HG02870 (cell line): ENCODE measurements at regions not wholly inside any gene's neighbourhood (a gene's known extent, or its start where the extent isn't known, plus 50 kb on each side); places are given as distances from the start of the nearest gene placed in this dataset.
"Not testable (repeated sequence)": the region's sequence is repeated elsewhere in the genome, so short reads cannot be mapped to it uniquely, and the experiment has no call there.

Source experiments
- ATAC-seq: cut with Tn5 transposase; IDR thresholded peaks from one replicate; pipeline ENCODE4 v1.9.1; 2021; ENCODE audit warnings: mild to moderate bottlenecking, moderate library complexity; ENCODE audit not compliant: unreplicated experiment

DNA sequence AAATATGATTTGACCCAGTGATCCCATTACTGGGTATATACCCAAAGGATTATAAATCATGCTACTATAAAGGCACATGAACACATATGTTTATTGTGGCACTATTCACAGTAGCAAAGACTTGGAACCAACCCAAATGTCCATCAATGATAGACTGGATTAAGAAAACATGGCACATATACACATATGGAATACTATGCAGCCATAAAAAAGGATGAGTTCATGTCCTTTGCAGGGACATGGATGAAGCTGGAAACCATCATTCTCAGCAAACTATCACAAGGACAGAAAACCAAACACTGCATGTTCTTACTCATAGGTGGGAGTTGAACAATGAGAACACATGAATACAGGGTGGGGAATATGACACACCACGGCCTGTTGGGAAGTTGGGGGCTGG lies 330.5 kb upstream of the HNRNPA3 start:
- not testable (repeated sequence) for ATAC-seq

DNA sequence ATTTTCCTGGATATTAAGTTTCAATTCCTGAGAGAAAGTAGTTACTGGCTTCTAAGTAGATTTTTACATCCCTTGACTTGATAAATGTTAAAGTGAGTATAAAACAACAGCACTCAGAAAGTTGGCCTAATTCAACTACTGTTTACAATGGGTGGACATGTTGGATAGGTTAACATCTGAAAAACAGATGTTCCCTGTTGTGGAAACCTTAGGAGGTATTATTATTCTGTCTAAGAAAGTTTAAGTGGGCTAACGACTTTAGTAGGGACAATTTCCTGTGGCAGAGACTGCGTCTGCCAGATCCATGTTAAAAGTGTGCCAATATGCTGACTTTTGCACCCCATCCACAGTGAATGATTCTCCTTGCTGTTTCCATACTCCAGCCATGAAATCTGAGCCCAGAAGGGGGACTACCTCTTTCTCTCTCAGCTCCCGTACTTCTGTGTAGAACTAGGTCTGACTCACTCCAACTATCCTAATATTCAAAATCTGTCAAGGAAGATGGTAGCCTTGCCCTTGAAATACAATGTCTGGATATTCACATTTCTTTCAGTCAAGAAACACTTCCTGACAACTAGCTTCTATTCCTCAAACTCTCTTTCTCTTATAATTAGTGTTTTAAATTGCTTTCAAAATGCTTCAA lies 327.5 kb upstream of the HNRNPA3 start:
- ATAC-seq: no peak

DNA sequence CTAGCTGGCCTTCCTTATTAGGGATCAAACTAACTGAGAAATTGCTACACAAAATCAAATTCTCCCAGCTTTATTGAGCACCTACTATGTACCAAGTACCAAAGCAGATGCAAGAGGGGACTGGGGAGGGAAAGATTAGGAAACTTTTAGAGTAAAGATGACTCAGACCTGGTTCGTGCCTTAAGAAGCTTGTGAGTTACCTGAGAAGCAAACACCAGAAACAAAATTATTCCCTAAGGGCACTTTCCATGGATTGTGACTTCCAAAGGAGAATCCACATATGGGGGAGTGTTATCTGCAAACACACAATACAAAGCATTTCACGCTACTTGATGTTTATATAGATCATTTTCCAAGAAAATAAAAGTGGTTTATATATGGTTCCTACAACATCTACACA lies 326.9 kb upstream of the HNRNPA3 start:
- ATAC-seq: no peak

DNA sequence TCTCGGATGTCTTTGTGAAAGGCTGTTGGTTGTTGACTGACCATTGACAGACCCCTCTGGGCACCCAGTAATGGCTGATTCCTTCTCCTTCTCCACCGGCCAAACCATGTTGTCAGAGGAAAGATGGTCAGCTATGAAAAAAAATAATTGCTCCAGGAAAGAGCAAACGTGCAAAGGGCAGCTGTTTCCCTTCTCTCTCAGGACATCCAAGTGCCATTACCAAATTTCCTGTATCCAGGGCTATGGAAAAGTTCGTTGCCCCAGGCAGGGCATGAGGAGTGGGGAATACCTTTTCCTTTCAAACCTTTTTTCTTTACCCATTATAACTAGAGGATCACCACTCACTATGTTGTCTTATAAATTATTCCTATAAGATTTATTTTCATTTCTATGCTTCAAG lies 321.5 kb upstream of the HNRNPA3 start:
- ATAC-seq: no peak

DNA sequence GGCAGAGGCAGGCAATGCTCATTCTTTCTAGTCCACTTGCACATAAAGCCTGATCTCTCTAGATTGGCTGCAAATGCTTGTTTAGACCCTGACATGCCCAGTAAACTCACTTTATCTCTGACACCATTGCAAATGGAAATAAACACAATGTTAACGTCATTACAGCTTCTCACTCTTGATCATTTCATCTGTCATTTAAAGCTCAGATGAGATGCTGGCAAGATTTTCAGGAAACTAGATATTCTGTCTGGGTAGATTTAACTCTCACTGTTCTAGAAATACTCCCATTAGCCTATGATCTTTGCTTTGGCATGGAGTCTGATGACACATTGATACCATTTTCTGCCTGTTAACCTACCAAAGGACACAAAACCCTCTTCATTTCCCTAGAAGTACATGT lies 320.7 kb upstream of the HNRNPA3 start:
- ATAC-seq: no peak

DNA sequence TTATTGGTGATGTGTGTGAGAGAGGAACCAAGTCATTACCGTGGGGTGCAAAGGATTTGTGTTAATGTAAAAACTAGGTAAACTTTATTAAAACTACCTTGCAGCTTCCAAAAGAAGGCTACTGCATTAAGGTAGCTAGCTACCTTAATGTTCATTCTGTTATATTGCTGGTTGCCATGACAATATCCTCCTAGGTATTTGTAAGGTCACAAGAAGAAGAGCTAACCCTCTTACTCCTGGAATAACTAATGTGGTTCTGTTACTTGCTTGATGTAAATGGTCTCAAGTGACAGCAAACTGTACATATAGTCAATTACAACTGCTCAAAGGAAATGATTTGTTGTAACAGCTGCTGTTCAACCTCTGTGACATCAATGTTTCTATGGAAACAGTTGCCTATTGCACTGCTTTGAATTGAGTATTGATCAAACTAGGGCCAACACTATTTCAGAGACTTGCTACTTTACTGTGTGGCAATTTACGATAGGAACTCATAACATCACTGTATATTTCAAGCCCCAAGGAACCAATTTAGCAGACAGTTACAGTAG lies 319.8 kb upstream of the HNRNPA3 start:
- ATAC-seq: no peak

DNA sequence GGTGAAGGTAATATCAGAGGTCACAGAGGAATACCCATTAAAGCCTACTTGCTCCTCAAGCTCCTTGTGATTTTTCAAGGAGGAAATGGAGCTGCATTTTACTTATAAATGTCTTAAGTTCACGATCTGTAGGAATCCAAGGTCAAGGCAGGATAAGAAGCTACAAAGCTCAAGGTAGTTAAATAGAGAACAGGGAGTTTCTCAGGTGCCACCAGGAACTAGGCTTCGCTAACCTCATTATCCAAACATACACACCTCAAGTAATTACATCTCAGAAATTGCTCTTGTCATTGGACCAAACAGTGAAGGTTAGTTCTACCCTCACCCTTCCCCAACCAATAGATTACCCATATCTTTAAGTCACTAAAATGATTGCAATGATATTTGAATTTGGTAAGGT lies 317.4 kb upstream of the HNRNPA3 start:
- ATAC-seq: no peak

DNA sequence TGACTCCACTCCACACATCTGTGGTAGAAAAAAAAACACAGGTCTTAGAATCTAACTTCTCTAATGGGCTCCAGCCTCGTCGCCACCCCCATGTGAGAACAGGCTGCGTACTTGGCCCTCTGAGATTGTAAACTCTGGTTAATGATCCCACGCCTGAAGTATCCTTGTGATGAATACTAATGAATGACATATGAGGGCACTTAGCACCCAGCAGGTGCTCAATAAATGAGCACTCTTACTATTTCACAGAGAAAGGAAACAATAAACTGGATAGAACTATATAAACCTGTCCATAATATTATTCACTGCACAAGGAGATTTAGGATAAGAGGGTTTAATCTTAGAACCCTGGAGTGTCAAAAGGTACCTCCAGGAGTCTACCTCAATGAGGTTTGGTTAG lies 310.1 kb upstream of the HNRNPA3 start:
- no peak for ATAC-seq

DNA sequence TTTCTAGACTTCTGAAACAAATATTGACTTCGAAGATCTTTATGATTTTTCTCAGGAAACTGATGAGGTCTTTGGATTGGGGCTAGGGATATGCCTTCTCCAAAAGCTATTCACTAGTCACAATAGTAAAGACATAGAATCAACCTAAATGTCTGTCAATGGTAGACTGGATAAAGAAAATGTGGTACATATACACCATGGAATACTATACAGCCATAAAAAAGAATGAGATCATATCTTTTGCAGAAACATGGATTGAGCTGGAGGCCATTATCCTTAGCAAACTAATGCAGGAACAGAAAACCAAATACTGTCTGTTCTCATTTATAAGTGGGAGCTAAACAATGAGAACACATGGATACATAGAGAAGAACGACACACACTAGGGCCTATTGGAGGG lies 308.5 kb upstream of the HNRNPA3 start:
- ATAC-seq: not testable (repeated sequence)

DNA sequence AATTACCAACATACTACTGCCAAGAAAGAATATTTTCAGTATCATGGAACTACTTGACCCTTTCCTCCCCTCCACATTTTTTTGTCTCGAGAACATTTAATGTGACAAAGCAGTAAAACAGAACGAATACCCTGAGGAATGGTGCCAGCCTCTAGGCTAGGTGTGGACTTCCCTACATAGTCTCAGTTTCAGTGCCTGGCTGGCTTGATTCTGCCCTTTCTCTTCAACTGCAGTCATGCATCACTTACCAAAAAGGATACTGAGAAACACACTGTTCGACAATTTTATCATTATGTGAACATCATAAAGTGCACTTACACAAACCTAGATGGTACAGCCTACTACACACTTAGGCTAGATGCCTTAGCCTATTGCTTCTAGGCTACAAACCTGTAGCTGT lies 305.3 kb upstream of the HNRNPA3 start:
- no peak for ATAC-seq

DNA sequence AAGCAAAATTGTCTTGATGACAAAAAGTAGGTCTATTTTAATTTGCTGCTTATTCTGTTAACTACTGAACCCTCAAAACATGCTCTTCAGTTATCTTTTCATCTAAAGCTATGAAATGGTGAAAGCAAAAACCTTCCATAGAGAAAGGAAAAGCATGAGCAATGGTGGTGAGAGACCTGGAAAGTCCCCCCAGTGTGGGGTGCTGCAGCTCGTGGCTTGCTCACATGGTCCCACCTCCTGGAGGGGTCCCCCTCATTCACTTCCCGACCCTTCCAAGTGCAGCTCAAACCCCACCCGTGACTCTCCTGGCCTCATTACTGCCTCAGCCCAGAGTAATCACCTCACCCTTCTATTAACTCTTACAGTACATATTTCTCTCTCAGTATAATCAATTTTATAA lies 301.8 kb upstream of the HNRNPA3 start:
- ATAC-seq: no peak

DNA sequence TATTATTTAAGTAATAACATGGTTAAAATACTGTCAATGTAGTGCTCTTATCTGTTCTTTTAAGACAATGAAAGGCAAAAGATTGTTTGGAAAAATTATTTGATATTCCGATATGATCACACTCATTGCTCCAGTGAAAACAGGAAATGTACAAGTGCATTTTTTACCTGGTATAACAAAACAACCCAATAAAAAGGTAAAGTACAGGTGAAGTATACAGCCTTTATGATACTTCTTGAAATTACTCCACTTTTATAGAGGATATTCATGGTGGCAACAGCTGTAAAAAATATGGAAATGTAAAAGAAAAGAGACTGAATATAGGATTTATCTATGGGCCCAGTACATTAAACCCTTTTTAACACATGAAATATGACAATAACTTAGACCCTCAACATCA lies 298.6 kb upstream of the HNRNPA3 start:
- ATAC-seq: no peak

DNA sequence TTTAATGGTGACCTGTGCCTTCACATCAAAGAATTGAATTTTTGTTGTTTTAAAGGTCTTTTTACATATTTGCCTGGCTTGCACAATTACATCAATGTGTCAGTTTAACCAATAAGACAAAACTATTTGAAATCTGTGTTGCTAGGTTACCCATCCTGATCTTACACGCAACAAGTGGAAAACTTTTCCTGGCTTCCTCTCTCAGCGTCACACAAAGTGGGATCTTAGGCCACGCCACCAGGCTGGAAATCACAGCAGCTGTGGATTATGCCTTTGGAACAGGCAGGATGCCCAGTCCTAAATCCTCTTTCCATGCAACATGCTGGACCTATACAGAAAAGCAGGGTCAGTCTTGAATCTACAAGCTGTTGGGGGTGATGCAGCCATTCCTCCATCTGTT lies 298.2 kb upstream of the HNRNPA3 start:
- ATAC-seq: no peak

DNA sequence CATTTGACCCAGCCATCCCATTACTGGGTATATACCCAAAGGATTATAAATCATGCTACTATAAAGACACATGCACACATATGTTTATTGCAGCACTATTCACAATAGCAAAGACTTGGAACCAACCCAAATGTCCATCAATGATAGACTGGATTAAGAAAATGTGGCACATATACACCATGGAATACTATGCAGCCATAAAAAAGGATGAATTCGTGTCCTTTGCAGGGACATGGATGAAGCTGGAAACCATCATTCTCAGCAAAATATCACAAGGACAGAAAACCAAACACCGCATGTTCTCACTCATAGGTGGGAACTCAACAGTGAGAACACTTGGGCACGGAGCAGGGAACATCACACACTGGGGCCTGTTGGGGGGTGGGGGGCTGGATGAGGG lies 290.0 kb upstream of the HNRNPA3 start:
- not testable (repeated sequence) for ATAC-seq

DNA sequence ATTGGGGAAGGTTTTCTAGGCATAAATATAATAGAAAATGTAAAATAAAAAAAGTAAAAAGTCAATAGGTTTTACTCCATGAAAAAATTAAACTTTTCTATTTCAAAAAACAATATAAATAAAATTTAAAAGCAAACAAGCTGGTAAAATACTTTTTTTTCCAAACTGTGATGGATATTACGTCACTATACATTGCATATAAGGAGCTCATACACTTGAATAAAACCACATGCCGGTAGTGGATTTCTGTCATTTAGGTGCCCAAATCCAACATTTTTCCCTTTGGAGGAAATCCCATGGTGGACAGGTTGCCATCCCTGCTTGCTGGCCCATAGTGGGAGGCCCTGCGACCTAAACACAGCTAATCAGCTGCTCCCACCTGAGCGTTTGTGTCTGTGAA lies 289.4 kb upstream of the HNRNPA3 start:
- no peak for ATAC-seq

DNA sequence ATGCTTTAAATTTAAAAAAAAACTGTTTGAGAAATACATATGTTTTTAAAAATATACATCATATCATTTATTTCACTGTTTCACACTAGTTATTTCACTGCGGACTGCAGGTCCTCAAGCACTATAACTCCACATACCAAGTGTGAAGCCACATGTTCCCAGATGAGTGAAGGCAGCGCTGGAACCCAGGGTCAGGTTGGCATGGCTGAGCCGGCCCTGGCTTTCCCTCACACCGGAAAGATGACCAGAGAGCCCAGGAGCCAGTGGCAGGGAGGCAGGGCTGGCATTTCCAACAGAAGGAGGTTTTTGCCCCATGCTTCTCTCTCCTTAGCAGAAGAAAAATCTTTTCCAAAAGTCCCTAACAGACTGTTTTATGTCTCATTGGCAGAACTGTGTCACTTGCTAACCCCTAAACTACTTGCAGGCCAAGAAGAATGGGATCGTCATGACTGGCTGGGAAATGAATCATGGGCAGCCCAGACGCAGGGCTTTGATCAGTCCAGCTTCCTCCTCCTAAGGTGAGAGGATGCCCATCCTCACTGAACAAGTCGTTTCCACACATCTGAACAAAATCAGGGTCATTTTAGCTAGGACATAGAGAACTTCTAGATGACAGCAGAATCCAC lies 287.6 kb upstream of the HNRNPA3 start:
- ATAC-seq: no peak

DNA sequence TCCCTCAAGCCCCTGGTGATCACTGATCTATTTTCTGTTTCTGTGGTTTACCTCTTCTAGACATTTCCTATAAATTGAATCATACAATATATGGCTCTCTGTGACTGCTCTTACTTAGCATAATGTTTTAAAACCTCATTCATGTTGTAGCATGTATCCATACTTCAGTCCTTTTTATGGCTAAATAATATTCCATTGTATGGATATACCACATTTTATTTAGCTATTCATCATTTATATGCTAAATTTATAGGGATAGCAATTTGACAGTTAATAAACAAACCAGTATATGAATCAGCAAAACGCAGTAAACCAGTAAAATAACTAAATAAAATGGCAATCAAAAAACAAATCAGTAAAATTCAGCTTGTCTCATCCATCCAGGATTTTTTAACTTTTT lies 286.1 kb upstream of the HNRNPA3 start:
- ATAC-seq: no peak

DNA sequence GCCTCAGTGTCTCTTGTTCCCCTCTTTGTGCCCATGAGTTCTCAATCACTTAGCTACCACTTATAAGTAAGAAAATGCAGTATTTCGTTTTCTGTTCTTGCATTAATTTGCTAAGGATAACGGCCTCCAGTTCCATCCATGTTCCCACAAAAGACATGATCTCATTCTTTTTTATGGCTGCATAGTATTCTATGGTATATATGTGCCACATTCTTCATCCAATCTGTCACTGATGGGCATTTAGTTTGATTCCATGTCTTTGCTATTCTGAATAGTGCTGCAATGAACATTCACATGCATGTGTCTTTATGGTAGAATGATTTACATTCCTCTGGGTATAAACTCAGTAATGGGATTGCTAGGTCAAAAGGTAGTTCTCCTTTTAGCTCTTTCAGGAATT lies 283.2 kb upstream of the HNRNPA3 start:
- ATAC-seq: not testable (repeated sequence)

DNA sequence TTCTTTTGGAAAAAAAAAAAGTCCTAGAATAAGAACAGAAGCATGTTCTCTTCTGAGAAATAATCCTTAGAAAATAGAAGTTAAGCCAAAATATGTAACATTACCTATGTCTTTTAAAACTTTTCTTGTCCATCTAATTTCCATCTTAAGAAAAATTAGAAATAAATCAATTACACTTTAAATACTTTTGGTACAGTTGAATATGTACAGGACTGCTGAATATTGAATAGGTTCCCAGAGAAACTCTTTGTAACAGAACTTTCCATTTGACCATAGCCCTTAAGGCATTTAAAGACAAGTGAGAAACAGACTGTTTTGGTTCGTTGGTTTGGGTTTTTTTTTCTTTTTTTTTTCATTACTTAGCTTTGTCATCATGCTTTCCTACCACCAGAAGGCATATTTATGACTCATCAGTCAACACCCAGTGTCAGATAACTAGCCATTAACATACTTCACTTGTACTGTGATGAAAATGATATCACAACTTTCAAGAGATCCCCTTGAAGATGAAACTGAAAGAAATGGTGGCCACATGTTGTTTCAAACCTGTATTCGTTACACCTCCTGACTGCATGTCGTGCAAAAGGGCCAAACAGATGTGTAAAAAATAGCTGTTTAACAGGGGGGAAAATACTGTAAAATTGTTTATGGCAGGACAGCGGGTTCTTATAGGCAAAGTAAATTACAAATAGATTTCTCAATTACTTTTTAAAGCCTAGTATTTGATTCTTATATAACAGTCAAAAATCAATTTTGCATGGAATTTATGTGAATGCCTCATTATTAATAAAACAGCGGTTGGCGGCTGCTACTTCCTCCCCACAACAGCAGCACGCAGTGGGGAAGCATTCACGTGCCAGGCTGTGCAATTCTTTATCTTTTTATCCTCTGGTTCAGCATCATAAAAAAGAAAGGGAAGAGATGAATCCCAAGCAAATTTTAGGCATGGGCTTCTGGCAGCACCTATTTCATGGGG lies 280.7 kb upstream of the HNRNPA3 start:
- ATAC-seq: peak; percentile 98

DNA sequence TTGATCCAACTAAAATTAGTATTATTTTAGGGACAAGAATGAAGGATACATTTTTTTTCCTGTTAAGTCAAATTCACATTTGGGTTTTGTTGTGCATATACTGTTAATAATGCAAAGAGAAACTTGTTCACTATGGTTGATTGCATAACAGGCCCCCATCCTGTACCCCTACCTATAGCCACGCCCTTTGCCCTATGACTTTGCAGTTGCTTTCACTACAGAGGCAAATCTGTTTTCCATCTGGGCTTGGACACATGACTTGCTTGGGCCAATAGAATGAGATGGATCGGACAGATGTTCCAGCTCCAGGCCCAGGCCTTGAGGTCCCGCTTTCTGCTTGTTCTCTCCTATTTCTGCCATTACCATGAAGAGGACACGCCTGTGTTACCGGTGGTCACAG lies 278.5 kb upstream of the HNRNPA3 start:
- no peak for ATAC-seq

DNA sequence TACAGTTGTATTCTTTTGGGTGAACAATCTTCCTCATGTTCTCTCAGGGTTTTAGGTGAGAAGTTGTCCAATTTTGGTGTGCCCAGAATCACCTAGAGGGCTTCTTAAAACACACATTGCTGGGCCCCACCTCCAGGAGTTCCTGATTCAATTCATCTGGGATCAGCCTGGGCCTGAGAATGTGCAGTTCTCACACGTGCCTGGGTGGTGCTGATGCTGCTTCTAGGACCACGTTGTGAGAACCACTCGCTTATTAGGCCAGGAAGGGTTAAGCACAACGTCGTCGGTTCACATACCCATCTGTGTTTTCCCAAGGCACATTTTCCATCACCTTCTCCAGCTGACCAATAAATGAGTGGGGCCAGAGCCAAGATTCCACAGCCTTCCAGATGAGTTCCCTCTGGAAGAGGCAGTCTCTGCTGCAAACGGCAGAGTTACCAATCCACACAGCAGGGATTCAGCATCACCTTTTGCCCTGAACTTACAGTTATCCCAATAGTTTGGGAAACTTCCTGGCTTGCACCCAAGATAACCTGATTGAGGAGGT lies 277.7 kb upstream of the HNRNPA3 start:
- ATAC-seq: no peak
